ENCODE measurements at regions not wholly inside any gene's neighbourhood (a gene's known extent, or its start where the extent isn't known, plus 50 kb on each side); places are given as distances from the start of the nearest gene placed in this dataset.
"Not testable (repeated sequence)": the region's sequence is repeated elsewhere in the genome, so short reads cannot be mapped to it uniquely, and the experiment has no call there.

DNA sequence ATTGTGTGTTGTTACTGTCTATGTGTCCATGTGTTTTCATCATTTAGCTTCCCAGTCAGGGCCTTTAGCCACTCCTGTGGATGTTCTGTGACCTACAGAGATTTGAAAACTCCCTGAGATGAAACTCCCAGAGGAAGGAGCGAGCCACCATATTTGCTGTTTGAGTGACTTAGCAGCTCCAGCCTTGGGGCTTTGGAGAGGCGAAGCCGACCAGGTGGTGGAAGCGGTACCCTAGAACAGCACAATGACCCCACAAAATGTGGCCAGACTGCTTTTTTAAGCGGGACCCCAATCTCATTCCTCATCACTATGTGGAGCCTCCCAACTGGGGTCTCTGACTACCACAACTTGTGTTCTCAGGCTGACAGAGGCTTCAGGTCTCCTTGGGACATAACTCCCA is 323.9 kb upstream of the KCND2 start:
- DNase-seq (ENCODE audit: low spot score), result no peak

DNA sequence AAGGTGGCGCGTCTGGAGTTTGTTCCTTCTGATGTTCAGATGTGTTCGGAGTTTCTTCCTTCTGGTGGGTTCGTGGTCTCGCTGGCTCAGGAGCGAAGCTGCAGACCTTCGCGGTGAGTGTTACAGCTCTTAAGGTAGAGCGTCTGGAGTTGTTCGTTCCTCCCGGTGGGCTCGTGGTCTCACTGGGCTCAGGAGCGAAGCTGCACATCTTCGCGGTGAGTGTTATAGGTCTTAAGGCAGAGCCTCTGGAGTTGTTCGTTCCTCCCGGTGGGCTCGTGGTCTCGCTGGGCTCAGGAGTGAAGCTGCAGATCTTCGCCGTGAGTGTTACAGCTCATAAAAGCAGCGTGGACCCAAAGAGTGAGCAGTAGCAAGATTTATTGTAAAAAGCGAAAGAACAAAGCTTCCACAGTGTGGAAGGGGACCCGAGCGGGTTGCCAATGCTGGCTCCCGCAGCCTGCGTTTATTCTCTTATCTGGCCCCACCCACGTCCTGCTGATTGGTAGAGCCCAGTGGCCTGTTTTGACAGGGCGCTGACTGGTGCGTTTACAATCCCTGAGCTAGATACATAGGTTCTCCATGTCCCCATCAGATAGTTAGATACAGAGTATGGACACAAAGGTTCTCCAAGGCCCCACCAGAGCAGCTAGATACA is 322.5 kb upstream of the KCND2 start:
- not testable (repeated sequence) for DNase-seq (ENCODE audit: low spot score)

DNA sequence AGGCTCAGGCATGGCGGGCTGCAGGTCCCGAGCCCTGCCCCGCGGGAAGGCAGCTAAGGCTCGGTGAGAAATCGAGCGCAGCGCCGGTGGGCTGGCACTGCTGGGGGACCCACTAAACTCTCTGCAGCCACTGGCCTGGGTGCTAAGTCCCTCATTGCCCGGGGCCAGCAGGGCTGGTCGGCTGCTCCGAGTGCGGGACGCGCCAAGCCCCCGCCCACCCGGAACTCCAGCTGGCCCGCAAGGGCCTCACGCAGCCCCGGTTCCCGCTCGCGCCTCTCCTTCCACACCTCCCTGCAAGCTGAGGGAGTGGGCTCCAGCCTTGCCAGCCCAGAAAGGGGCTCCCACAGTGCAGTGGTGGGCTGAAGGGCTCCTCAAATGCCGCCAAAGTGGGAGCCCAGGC is 321.4 kb upstream of the KCND2 start:
- not testable (repeated sequence) for DNase-seq (ENCODE audit: low spot score)

DNA sequence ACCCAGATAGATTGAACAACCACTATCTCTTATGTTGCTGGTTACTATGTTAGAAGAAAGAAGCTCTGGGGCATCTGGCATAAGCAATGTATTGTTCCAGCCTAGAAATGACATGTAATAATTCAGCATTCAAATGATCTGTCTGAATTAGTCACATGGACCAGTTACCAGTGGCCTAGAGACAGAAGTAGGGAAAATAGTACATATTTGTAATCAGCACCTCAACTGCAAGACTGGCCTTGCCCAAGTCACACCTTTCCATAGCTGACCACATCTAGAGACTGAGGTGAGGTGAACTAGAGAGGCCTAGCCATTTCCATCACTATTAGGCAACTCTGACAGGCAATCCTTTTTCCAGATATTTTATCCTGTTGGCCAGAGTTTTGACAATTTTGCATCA is 315.6 kb upstream of the KCND2 start:
- no peak for DNase-seq (ENCODE audit: low spot score)

DNA sequence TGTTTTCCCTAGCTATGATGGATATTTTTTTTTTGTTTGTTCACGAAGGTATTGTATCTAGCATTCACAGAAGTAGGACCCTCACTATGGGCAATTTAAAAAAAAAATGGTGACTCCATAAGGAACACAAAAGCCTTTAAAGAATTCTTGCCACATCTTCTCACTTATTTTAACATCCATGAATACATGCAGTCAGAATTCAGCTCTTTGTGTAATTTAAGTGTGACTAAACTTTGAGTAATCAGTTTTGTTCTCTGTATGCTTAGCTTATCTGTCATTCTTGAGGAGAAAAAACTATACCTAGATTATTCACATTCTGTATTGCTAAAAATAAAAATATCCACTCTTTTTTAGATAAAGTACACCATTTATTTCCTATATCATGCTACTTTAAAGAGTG is 313.2 kb upstream of the KCND2 start:
- no peak for DNase-seq (ENCODE audit: low spot score)

DNA sequence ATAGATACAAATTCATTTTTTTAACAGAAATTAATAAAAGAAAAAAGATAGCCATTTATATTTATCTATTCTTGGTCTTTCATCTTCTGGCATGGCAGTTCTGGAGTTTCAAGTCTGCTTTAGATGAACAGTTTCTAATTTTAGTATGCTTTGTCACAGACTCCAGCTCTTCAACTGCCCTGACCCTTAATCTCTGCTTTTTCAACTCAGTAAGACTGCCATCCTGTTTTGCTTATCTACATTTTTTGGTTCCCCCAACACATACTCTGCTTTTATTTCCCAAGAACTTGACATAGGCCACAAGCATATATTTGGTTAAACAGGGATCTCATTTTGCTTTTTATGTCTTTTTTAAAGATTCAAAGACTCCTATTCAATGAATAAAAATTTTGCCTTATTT is 309.3 kb upstream of the KCND2 start:
- DNase-seq (ENCODE audit: low spot score), result no peak

DNA sequence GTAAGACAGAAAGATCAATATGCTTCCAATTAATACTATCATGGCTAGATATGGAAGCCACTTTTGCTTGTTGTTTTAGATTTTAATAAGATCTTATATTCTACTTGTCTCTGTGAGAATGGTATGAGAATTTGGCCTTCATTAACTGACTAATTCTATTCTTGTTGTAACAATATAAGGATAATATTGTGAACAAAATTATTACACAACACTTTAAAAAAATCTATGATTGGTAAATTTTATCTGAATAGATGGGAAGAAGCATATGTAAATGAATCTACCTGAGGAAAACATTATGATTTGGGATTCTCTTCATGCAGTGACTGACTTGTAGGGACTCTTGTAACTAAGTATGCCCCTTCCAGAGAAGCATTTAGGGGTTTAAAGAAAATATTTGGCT is 308.9 kb upstream of the KCND2 start:
- no peak for DNase-seq (ENCODE audit: low spot score)

DNA sequence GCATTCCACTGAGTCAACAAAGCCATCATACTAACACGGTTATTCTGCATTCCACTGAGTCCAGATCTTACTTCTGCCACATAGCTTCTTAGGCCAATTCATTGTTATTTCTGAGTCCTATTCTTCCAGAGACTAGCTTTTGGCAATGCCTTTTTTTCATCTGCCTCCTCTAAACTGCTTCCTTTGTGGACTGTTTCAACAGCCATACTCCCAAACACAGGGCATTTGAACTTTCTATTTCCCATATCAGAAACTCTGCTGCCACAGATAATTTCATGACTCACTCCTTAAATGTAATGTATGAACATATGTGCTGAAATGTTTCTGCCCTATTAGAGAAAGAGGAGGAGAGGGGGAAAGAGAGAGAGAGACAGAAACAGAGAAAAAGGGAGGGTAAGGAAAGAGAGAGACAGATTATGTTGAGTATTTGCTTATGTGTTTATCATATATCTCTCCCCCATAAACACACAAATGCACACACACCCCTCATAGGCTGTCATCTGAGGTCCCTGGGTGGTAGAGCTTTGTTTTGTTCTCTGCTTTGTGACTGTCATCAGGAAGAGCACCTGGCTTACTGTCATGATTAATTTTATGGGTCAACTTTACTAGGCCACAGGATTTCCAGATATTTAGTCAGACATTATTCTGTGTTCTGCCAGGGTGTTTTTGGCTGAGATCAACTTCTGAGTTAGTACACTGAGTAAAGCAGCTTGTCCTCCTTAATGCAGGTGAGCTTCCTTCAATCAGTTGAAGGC is 308.0 kb upstream of the KCND2 start:
- DNase-seq (ENCODE audit: low spot score), result no peak

DNA sequence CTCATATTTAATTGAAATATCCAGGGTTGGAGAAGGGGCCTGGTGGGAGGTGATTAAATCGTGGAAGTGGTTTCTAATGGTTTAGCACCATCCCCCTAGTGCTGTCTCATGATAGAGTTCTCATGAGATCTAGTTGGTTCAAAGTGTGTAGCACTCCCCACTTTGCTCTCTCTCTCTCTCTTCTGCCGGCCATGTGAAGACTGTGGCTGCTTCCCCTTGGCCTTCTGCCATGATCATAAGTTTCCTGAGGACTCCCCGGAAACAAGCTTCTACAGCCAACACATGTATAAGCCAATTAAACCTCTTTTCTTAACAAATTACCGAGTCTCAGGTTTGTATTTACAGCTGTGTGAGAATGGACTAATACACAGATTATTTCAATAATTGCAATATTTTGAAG is 305.8 kb upstream of the KCND2 start:
- no peak for DNase-seq (ENCODE audit: low spot score)

DNA sequence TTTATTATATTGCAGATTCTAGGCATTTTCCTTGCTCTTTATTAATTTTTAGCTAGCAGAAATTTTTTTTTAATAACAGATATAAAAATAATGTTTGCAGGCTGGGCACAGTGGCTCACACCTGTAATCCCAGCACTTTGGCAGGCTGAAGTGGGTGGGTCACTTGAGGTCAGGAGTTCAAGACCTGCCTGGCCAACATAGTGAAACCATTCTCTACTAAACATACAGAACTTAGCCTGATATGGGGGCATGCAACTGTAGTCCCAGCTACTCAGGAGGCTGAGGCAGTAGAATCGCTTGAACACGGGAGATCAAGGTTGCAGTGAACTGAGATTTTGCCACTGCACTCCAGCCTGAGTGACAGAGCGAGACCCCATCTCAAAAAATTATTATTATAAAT is 304.6 kb upstream of the KCND2 start:
- not testable (repeated sequence) for DNase-seq (ENCODE audit: low spot score)

DNA sequence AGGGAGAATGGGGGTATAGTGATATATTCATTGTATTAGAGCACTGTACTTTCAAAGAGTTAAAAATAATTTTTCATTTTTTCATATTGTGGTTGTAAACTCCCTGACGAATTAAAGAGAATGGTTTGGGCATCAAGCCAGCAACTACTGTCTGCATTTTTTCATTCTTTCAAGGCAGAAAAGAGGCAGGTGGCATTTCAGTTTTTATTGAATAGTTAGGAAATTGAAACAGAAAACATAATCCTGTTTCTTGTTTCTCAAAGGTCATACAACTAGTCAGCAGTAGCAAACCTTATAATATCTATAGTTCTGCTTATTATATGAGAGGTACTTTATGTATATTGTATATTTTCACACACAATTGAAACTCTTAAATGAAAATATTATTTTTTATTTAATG is 303.9 kb upstream of the KCND2 start:
- no peak for DNase-seq (ENCODE audit: low spot score)

DNA sequence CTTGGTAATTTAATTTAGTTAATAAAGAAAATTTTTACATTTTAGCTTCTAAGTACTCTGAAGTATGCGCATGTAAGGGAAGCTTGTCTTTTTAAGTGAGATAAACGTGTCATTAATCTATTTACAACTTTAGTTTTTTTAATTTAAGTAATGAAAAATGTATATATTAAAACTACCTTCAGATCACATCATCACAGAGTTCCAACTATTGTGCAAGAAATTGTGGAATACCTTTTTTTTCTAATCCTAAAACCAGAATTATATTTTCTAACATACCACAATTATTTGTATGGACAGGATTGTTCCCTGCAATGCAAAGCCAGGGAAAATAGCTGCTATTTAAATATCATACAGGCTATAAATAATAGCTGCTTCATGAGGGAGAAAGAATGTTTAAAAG is 303.2 kb upstream of the KCND2 start:
- DNase-seq (ENCODE audit: low spot score), result no peak

DNA sequence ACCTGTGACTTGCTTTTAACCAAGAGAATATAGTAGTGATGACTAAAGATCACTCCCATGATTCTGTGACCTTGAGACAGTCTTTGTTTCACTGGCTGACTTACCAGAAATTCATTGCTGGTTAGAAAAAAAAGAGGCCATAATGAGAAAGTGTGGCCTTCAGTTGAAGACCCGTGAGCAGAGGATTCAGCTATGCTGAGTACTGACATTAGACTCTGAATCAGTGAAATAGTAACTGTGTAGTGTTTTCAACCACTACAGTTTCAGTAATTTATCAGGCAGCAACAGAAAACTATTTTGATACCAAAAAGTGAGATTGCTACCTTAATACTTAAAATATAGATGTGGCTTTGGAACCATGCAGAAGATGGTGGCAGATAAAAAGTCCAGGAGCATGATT is 298.0 kb upstream of the KCND2 start:
- DNase-seq (ENCODE audit: low spot score), result no peak

DNA sequence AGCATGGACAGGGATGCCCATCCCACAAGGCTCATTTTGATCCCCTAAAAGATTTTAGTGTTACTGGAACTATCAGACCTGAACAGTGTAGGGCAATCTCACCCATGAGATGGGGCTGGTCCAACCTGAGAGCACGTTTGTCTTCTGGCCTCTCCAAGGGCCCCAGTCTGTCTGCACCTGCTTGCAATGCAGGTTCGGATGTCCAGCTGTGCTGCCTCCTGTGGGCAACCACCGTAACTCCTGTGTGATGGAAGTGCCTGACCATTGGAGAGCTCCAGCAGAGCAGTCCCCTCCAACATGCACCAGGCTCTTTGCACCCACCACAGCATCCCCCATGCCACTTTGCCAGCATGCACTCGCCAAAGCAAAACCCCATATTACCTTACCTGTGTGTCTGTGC is 290.1 kb upstream of the KCND2 start:
- DNase-seq (ENCODE audit: low spot score), result no peak

DNA sequence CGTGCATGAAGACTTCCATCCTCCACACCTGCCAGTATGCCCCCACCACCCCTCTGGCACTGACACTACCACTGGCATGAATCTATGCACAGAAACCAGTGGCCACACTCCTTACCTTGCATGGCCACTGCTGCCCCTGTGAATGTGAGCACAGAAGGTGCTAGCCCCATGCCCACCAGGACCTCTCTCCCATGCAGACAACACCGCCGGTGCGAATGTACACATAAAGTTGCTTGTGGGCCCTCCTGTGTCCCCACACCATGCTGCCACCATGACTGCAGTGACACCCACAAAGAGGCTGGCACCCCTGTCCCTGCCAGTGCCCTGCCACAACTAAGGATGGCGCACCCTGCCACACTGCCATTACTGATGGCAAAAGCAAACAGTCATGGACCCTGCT is 289.5 kb upstream of the KCND2 start:
- DNase-seq (ENCODE audit: low spot score), result no peak

DNA sequence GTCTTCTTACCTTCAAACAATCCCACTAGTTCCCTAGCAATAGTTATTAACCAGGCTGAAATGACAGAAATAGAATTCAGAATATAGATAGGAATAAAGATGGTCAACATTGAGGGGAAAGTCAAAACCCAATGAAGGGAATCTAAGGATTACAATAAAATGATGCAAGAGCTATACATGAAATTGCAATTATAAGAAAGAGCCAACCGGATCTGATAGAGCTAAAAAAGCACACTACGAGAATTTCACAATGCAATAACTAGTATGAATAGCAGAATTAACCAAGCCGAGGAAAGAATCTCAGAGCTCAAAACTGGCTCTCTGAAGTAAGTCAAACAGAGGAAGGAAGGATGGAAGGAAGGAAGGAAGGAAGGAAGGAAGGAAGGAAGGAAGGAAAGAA is 288.7 kb upstream of the KCND2 start:
- no peak for DNase-seq (ENCODE audit: low spot score)

DNA sequence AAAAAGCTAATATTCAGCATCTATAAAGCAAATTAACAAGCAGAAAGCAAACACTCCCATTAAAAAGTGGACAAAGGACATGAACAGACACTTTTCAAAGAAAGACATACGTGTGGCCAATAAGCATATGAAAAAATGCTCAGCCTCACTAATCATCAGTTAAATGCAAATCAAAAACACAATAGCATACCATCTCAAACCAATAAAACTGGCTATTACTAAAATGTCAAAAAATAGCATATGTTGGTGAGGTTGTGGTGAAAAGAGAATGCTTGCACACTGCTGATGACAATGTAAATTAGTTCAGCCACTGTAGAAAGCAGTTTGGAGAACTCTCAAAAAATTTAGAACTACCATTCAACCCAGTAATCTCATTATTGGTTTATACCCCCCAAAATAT is 284.6 kb upstream of the KCND2 start:
- no peak for DNase-seq (ENCODE audit: low spot score)

DNA sequence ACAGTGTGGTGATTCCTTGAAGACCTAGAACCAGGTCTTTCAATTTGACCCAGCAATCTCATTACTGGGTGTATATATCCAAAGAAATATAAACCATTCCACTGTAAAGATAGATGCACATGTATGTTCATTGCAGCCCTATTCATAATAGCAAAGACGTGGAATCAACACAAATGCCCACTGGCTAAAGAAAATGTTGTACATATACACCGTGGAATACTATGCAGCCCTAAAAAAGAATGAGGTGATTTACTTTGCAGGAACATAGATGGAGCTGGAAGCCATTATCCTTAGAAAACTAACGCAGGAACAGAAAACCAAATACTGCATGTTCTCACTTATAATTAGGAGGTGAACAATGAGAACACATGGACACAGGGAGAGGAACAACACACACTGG is 278.0 kb upstream of the KCND2 start:
- no peak for DNase-seq (ENCODE audit: low spot score)

DNA sequence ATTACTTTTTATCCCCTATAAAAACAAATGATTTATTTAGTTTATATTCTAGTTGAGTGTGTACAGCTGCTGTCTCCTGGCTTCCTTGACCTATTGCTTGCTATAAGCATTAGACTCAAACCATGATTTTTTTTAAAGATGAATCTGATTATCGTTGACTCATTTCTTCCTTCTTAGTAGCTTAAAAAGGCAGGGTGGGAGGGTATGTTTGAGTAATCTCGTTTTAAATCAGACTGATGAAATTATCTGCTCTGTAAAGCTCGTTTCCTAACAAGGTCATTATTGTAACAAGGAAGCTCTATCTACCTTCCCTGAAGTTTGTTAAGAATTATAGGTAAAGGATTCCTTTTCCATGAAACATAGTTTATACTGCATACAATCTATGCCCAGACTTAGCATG is 276.3 kb upstream of the KCND2 start:
- no peak for DNase-seq (ENCODE audit: low spot score)

DNA sequence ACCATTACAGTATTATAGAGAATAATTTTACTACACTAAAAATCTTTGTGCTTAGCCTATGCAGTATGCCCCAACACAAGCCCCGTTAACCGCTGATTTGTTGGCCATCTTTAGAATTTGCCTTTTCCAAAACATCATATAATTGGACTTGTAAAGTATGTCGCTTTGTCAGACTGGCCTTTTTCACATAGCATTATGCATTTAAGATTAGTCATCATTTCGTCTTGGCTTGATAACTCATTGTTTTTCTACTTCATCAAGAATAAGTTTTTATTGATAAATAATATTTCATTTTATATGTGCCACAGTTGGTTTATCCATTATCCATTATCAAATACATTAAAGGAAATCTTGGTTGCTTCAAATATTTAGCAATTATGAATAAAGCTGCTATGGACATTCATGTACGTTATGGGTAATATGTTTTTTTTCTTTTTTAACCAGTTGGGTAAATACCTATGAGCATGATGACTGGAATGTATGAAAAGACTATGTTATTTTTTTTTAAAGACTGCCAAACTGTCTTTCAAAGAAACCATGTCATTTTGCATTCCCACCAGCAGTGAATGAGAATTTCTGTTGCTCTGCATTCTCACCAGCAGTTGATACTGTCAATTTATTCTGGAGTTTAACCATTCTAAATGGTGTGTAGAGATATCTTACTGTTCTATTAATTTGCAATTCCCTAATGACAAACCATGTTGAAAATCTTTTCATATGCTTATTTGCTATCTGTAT is 273.1 kb upstream of the KCND2 start:
- no peak for DNase-seq (ENCODE audit: low spot score)

DNA sequence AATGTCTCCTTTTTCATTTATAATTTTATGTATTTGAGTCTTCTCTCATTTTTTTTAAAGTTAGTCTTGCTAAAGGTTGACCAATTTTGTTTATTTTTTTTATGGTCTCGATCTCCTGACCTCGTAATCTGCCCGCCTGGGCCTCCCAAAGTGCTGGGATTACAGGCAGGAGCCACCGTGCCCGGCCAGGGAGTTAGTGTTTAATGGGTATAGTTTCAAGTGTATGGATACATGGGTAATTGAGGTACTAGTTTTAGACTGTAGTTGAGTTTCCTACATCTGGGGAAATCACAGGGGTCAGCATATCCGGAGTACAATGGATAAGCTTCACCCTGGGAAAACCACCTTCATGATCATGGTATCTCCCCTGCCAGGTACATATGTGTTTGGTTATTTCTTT is 267.3 kb upstream of the KCND2 start:
- no peak for DNase-seq (ENCODE audit: low spot score)

DNA sequence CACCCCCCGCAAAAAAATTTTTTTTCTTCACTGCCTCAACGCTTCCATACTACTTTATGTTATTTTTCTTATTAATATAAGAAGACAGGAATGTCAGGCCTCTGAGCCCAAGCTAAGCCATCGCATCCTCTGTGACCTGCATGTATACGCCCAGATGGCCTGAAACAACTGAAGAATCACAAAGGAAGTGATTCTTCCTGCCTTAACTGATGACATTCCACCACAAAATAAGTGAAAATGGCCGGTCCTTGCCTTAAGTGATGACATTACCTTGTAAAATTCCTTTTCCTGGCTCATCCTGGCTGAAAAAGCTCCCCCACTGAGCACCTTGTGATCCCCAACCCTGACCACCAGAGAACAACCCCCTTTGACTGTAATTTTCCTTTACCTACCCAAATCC is 258.7 kb upstream of the KCND2 start:
- DNase-seq (ENCODE audit: low spot score), result not testable (repeated sequence)

DNA sequence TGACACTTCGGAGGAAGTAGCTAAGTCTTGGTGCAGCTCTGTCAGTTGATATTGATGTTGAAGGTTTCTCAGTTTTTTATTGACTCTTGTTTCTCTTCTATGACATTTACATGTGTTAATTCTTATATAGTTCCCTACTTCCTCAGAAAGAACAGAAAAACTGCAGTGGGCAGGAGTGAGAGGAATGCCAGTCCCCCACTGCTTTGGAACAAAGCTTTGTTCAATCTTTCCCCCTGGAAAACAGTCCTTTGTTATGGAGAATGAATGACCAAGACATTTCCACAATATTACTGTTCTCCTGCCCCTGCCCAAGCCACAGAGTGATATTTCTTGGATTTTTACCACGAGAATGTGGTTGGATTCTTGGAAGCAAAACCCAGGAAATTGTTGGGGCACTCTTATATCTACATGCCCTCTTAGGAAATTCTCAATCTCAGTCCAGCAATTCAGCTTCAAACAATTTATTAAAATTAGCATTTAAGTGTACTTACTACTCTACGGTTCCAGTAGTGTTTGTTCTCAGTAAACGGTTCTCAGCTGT is 258.0 kb upstream of the KCND2 start:
- DNase-seq (ENCODE audit: low spot score), result no peak

Measured in CD4-positive, alpha-beta T cell treated with Interleukin-2 at 100 ng/mL for 4 hours (primary cell).